SU-DHL-6 (cell line): ENCODE measurements at regions not wholly inside any gene's neighbourhood (a gene's known extent, or its start where the extent isn't known, plus 50 kb on each side); places are given as distances from the start of the nearest gene placed in this dataset.
"Not testable (repeated sequence)": the region's sequence is repeated elsewhere in the genome, so short reads cannot be mapped to it uniquely, and the experiment has no call there.

Experiments
- EZH2phosphoT487 ChIP-seq: fragments of 200-600 bp; sonication (generic), shearing (Covaris generic); conservative IDR thresholded peaks from 2 replicates; pipeline ENCODE4 v1.6.1; 2018; ENCODE audit warnings: mild to moderate bottlenecking, antibody characterized with exemption, low read length, moderate library complexity, mixed read lengths
- TF ChIP-seq, protein P1 (sequence below): fragments of 200-600 bp; sonication (generic); IDR thresholded peaks from one replicate; pipeline ENCODE4 v1.5.1; 2017; ENCODE audit warnings: antibody characterized with exemption, mild to moderate bottlenecking, low read length, moderate library complexity; ENCODE audit not compliant: insufficient read depth, poor library complexity, severe bottlenecking

DNA sequence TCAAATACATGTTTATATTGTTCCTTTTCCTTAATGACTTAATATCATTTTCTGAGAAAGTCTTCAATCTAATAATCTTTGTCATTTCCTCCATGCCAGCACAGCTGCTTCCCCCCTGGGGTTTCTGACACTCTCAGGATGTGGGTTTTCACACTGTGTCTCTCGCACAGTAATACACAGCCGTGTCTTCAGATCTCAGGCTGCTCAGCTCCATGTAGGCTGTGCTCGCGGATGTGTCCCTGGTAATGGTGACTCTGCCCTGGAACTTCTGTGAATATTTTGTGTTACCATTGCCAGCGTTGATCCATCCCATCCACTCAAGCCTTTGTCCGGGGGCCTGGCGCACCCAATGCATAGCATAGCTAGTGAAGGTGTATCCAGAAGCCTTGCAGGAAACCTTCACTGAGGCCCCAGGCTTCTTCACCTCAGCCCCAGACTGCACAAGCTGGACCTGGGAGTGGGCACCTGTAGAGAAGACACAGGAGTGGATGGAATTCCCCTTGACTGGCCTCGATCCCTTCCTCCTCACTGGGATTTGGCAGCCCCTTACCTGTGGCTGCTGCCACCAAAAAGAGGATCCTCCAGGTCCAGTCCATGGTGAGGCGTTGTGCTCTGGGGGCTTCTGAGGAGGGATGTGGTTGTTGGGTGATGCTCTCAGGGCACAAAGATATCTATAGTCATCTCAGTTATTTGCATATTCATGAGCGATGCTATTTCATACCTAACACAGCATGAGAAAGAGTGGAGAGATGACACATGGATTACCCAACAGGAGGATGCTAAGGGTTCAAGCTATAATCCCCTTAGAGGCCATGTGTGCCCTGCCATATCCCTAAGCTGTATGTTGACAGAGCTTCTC is 478.8 kb downstream of the TMEM121 start:
- TF ChIP-seq, protein P1, sequence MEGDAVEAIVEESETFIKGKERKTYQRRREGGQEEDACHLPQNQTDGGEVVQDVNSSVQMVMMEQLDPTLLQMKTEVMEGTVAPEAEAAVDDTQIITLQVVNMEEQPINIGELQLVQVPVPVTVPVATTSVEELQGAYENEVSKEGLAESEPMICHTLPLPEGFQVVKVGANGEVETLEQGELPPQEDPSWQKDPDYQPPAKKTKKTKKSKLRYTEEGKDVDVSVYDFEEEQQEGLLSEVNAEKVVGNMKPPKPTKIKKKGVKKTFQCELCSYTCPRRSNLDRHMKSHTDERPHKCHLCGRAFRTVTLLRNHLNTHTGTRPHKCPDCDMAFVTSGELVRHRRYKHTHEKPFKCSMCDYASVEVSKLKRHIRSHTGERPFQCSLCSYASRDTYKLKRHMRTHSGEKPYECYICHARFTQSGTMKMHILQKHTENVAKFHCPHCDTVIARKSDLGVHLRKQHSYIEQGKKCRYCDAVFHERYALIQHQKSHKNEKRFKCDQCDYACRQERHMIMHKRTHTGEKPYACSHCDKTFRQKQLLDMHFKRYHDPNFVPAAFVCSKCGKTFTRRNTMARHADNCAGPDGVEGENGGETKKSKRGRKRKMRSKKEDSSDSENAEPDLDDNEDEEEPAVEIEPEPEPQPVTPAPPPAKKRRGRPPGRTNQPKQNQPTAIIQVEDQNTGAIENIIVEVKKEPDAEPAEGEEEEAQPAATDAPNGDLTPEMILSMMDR, result not testable (repeated sequence)
- not testable (repeated sequence) for TF ChIP-seq EZH2phosphoT487
